Endodermal cell (in vitro differentiated cells): ENCODE measurements at regions not wholly inside any gene's neighbourhood (a gene's known extent, or its start where the extent isn't known, plus 50 kb on each side); places are given as distances from the start of the nearest gene placed in this dataset.

ENCODE experiments used
- DNase-seq: peaks from one replicate; pipeline ENCODE4 v3.0.0-alpha.2; 2017
- H3K27ac ChIP-seq: 2 replicates; pipeline ENCODE4 v1.5.1; 2013; ENCODE audit warnings: mild to moderate bottlenecking, low read depth, low read length, moderate library complexity
- H3K27me3 ChIP-seq: 2 replicates; pipeline ENCODE4 v1.6.1; 2013; ENCODE audit warnings: mild to moderate bottlenecking, low read length, moderate library complexity; ENCODE audit not compliant: insufficient read depth, control insufficient read depth, poor library complexity, severe bottlenecking
- H3K36me3 ChIP-seq: 2 replicates; pipeline ENCODE4 v1.7.0; 2013; ENCODE audit warnings: mild to moderate bottlenecking, low read length, moderate library complexity; ENCODE audit not compliant: control insufficient read depth, insufficient read depth
- H3K4me1 ChIP-seq: one replicate; pipeline ENCODE4 v1.7.0; 2013; ENCODE audit warnings: low read length; ENCODE audit not compliant: control insufficient read depth, insufficient read depth
- H3K4me3 ChIP-seq: 2 replicates; pipeline ENCODE4 v1.5.1; 2013; ENCODE audit warnings: mild to moderate bottlenecking, low read length, moderate library complexity
- H3K9ac ChIP-seq: 2 replicates; pipeline ENCODE4 v1.6.1; 2013; ENCODE audit warnings: mild to moderate bottlenecking, low read length, moderate library complexity; ENCODE audit not compliant: poor library complexity, severe bottlenecking; ENCODE audit errors: extremely low read depth
- H3K9me3 ChIP-seq: 2 replicates; pipeline ENCODE4 v1.6.1; 2013; ENCODE audit warnings: mild to moderate bottlenecking, low read length, moderate library complexity; ENCODE audit not compliant: control insufficient read depth
- H3K27ac Mint-ChIP-seq: 2 replicates; pipeline ENCODE4 v1.8.0; 2020; ENCODE audit warnings: mixed read lengths
- H3K27me3 Mint-ChIP-seq: 2 replicates; pipeline ENCODE4 v1.8.0; 2021; ENCODE audit warnings: mild to moderate bottlenecking, mixed read lengths; ENCODE audit not compliant: insufficient read depth
- H3K36me3 Mint-ChIP-seq: 2 replicates; pipeline ENCODE4 v1.8.0; 2020; ENCODE audit warnings: low read depth, mixed read lengths
- H3K4me1 Mint-ChIP-seq: 2 replicates; pipeline ENCODE4 v1.8.0; 2020; ENCODE audit warnings: mixed read lengths
- H3K4me3 Mint-ChIP-seq: 2 replicates; pipeline ENCODE4 v1.8.0; 2020; ENCODE audit warnings: mild to moderate bottlenecking, moderate library complexity, mixed read lengths
- H3K9me3 Mint-ChIP-seq: 2 replicates; pipeline ENCODE4 v1.8.0; 2020; ENCODE audit warnings: mild to moderate bottlenecking, mixed read lengths
- CTCF ChIP-seq: fragments of 200-600 bp; sonication (generic); conservative IDR thresholded peaks from 2 replicates; pipeline ENCODE4 v1.5.0; 2021; ENCODE audit warnings: antibody characterized with exemption, mild to moderate bottlenecking
- WGBS, 2 experiments: methylation state at CpG; one replicate each; pipeline versions ENCODE4 v1.1.5 to v1.1.7; 2013; ENCODE audit warnings: missing lambda C conversion rate in 2 of 2, mixed read lengths in 1 of 2; ENCODE audit not compliant: insufficient coverage in 1 of 2, insufficient read length in 1 of 2; 5-methylcytosine and 5-hydroxymethylcytosine counted together

DNA sequence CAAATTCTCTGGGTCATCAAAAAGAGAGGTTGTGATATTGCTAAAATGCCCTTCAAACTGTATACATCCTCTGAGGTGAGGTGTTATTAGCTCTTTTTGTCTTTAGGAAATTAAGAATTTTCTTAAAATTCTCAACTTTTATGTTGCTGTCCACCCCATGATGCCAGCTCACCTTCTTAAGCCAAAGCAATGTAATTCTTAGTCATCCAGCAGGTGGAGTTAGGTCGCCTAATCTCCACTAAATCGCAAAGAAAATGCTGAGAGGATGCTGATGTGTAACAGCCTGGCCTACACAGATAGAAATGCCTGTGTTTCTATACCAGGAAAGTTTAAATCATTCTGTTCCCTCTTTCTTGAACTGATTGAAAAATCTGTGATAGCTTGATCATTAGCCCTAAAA lies 770.2 kb upstream of the ALCAM start:
- Histone ChIP-seq H3K27me3 (no peaks in the 10 kb centered on the region), H3K27ac (no peak overlapping the region), H3K4me3 (no peak overlapping the region), H3K36me3 (no peaks in the 10 kb centered on the region), H3K4me1 (no peaks in the 10 kb centered on the region), H3K9ac (no peak overlapping the region), H3K9me3 (no peaks in the 10 kb centered on the region)
- H3K27me3 Mint-ChIP-seq: no peaks in the 10 kb centered on the region
- no peak overlapping the region for H3K27ac Mint-ChIP-seq
- DNase-seq: peak; percentile 51
- no peaks in the 10 kb centered on the region for H3K36me3 Mint-ChIP-seq
- peak; percentile 79 for TF ChIP-seq CTCF
- WGBS, 2 experiments: 6 to 14% methylated on average over 2 of the region's 2 CpGs
- H3K4me3 Mint-ChIP-seq: no peak overlapping the region
- peaks cover 8% of the 10 kb centered on the region for H3K4me1 Mint-ChIP-seq
- no peaks in the 10 kb centered on the region for H3K9me3 Mint-ChIP-seq

- Histone ChIP-seq H3K4me3 (no peak overlapping the region), H3K4me1 (no peaks in the 10 kb centered on the region), H3K27ac (no peak overlapping the region), H3K9me3 (no peaks in the 10 kb centered on the region), H3K27me3 (no peaks in the 10 kb centered on the region), H3K9ac (no peak overlapping the region), H3K36me3 (no peaks in the 10 kb centered on the region)
- DNase-seq: no peak
- H3K4me3 Mint-ChIP-seq: no peak overlapping the region
- peaks cover 8% of the 10 kb centered on the region for H3K4me1 Mint-ChIP-seq
- no peaks in the 10 kb centered on the region for H3K27me3 Mint-ChIP-seq
- 80 to 97% methylated on average over 1 to 5 of the region's 6 CpGs for WGBS, 2 experiments
- TF ChIP-seq CTCF: no peak
- H3K27ac Mint-ChIP-seq: no peak overlapping the region
- H3K9me3 Mint-ChIP-seq: no peaks in the 10 kb centered on the region
- H3K36me3 Mint-ChIP-seq: no peaks in the 10 kb centered on the region
Observed at GRCh38 chr3:104598848-104599511, 767.7 kb upstream of the ALCAM start.

DNA sequence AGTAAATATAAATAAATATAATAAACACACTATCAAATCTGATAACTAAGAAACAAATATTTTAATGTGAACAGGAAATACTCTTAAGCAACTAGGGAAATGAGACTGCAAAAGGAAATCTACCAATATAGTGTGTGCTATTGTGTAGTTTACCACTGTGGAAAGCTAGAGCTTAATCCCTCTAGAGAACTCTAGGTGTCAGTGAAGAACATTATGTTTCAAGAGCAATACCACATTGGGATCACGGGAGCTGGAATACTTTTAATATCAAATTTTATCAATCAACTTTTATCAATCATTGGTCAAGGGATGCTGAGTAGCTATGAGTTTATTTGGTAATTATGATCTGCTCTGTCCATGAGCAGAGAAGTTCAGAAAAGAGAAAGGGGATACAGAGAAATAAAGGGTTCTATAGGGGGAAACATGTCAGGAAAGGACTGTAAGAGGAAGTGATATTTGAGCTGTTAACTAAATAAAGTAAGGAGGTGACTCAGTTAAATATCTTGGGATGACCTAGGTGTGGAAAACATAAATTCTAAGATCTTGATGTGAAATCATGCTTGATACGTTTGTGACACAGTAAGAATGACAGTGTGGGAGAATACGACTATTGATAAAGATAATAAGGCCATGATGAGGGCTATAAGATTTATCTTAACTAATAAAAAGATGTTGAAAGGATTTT lies 762.2 kb upstream of the ALCAM start:
- Mint-ChIP-seq H3K4me3 (no peak overlapping the region), H3K4me1 (peaks cover 12% of the 10 kb centered on the region), H3K27ac (no peak overlapping the region), H3K36me3 (no peaks in the 10 kb centered on the region), H3K9me3 (no peaks in the 10 kb centered on the region), H3K27me3 (no peaks in the 10 kb centered on the region)
- H3K27me3 ChIP-seq: no peaks in the 10 kb centered on the region
- no peak overlapping the region for H3K27ac ChIP-seq
- no peaks in the 10 kb centered on the region for H3K4me1 ChIP-seq
- H3K9me3 ChIP-seq: no peaks in the 10 kb centered on the region
- no peak for DNase-seq
- H3K36me3 ChIP-seq: no peaks in the 10 kb centered on the region
- no peak overlapping the region for H3K4me3 ChIP-seq
- H3K9ac ChIP-seq: no peak overlapping the region
- WGBS, 2 experiments: 83% methylated on average over 3 of the region's 3 CpGs; no CpG with 5 or more reads in 1 of the 2 experiments
- peak; percentile 63 for TF ChIP-seq CTCF
